Testis (tissue), 2 donors: ENCODE measurements at regions not wholly inside any gene's neighbourhood (a gene's known extent, or its start where the extent isn't known, plus 50 kb on each side); places are given as distances from the start of the nearest gene placed in this dataset.

Source experiments
- DNase-seq: peaks from one replicate; pipeline ENCODE4 v3.0.0-alpha.2; 2019
- H3K27ac ChIP-seq, 2 donors: fragments of 200-600 bp; sonication (generic); one replicate each; pipeline ENCODE4 v1.5.1; 2019
- H3K27me3 ChIP-seq: fragments of 200-600 bp; sonication (generic); one replicate; pipeline ENCODE4 v1.5.1; 2019
- H3K36me3 ChIP-seq: fragments of 200-600 bp; sonication (generic); one replicate; pipeline ENCODE4 v1.5.1; 2017; ENCODE audit warnings: low read depth; ENCODE audit errors: missing control alignments
- H3K4me1 ChIP-seq: fragments of 200-600 bp; sonication (generic); one replicate; pipeline ENCODE4 v1.5.1; 2019
- H3K4me3 ChIP-seq, 2 donors: fragments of 200-600 bp; sonication (generic); one replicate each; pipeline ENCODE4 v1.5.1; 2017 to 2019
- H3K9me3 ChIP-seq: fragments of 200-600 bp; sonication (generic); one replicate; pipeline ENCODE4 v1.5.1; 2017
- POLR2A ChIP-seq: fragments of 450-650 bp; IDR thresholded peaks from one replicate; pipeline ENCODE4 v1.6.1; 2017; ENCODE audit warnings: antibody characterized with exemption, mild to moderate bottlenecking, moderate library complexity
- WGBS, 2 donors: methylation state at CpG; one replicate each; pipeline ENCODE4 v1.1.5; 2018; 5-methylcytosine and 5-hydroxymethylcytosine counted together
- intact Hi-C: fragments of 100-400 bp; cut with DNase I; formaldehyde crosslinking; loops from one replicate; pipeline ENCODE4 v1.15.1; 2023; ENCODE audit warnings: low total_unique reads
- TF ChIP-seq, protein P1 (sequence below), 3 experiments: fragments of 450-650 bp in 2 of 3; fragments of 200-600 bp in 1 of 3; sonication (generic) in 1 of 3; IDR thresholded peaks; one replicate each; pipeline ENCODE4 v1.5.1; 2016 to 2019; ENCODE audit warnings: antibody characterized with exemption in 3 of 3, mild to moderate bottlenecking in 2 of 3, moderate library complexity in 1 of 3

GRCh38 chr16:82379551-82379950, 209.5 kb upstream of the MPHOSPH6 start:
- H3K27ac ChIP-seq = no peak overlapping the region
- DNase-seq = no peak
- H3K4me1 ChIP-seq = no peaks in the 10 kb centered on the region
- H3K36me3 ChIP-seq = no peaks in the 10 kb centered on the region
- TF ChIP-seq, protein P1, sequence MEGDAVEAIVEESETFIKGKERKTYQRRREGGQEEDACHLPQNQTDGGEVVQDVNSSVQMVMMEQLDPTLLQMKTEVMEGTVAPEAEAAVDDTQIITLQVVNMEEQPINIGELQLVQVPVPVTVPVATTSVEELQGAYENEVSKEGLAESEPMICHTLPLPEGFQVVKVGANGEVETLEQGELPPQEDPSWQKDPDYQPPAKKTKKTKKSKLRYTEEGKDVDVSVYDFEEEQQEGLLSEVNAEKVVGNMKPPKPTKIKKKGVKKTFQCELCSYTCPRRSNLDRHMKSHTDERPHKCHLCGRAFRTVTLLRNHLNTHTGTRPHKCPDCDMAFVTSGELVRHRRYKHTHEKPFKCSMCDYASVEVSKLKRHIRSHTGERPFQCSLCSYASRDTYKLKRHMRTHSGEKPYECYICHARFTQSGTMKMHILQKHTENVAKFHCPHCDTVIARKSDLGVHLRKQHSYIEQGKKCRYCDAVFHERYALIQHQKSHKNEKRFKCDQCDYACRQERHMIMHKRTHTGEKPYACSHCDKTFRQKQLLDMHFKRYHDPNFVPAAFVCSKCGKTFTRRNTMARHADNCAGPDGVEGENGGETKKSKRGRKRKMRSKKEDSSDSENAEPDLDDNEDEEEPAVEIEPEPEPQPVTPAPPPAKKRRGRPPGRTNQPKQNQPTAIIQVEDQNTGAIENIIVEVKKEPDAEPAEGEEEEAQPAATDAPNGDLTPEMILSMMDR (IDR thresholded peaks at IDR 0.05) = no peak
- TF ChIP-seq POLR2A = no peak
- no peaks in the 10 kb centered on the region for H3K9me3 ChIP-seq
- intact Hi-C loops = no loop called here
- no peak overlapping the region for H3K4me3 ChIP-seq
- H3K27me3 ChIP-seq = no peaks in the 10 kb centered on the region
- WGBS, 2 donors = 80 to 82% methylated on average over 4 to 5 of the region's 5 CpGs

GRCh38 chr16:82373976-82374375, 204.0 kb upstream of the MPHOSPH6 start:
- H3K27me3 ChIP-seq = no peaks in the 10 kb centered on the region
- no peaks in the 10 kb centered on the region for H3K4me1 ChIP-seq
- TF ChIP-seq POLR2A = no peak
- TF ChIP-seq, protein P1 (IDR thresholded peaks at IDR 0.05) = no peak
- no peaks in the 10 kb centered on the region for H3K9me3 ChIP-seq
- no peak for DNase-seq
- no peaks in the 10 kb centered on the region for H3K36me3 ChIP-seq
- no peak overlapping the region for H3K27ac ChIP-seq
- H3K4me3 ChIP-seq = no peak overlapping the region
- 64 to 66% methylated on average over 2 of the region's 2 CpGs for WGBS, 2 donors
- intact Hi-C loops = no loop called here

GRCh38 chr16:82370282-82370681, 200.3 kb upstream of the MPHOSPH6 start:
- 89% methylated on average over 1 of the region's 1 CpG for WGBS, 2 donors
- intact Hi-C loops = no loop called here
- Histone ChIP-seq H3K9me3 (no peaks in the 10 kb centered on the region), H3K4me1 (no peaks in the 10 kb centered on the region), H3K27ac (no peak overlapping the region), H3K4me3 (no peak overlapping the region), H3K36me3 (no peaks in the 10 kb centered on the region), H3K27me3 (no peaks in the 10 kb centered on the region)
- no peak for TF ChIP-seq POLR2A
- TF ChIP-seq, protein P1 (IDR thresholded peaks at IDR 0.05) = no peak
- DNase-seq = no peak

DNA sequence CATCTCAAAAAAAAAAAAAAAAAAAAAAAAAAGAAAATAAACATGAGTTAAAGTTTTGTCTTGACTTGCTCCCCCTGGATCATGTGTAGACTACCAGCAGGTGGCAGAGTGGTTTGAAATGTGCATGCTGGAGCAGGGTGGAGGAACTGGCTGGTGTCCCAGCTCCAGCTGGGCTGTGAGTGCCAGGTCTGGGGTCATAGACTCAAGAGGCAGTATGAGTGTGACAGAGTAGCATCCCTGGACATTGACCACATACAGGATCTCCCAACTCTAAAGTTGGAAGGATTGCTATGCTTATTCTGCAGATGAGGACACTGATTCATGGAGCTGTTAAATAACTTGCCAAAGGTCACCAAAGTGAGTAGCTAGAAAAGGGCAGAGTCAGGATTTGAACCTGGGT, 198.0 kb upstream of the MPHOSPH6 start:
- intact Hi-C loops = no loop called here
- Histone ChIP-seq H3K4me1 (no peaks in the 10 kb centered on the region), H3K4me3 (no peak overlapping the region), H3K27ac (no peak overlapping the region), H3K36me3 (no peaks in the 10 kb centered on the region), H3K27me3 (no peaks in the 10 kb centered on the region), H3K9me3 (no peaks in the 10 kb centered on the region)
- TF ChIP-seq, protein P1 (IDR thresholded peaks at IDR 0.05) = peak in 1 of 3 experiments; percentile 26
- no peak for TF ChIP-seq POLR2A
- DNase-seq = peak; percentile 73

GRCh38 chr16:82366462-82366861, 196.4 kb upstream of the MPHOSPH6 start:
- H3K4me3 ChIP-seq = no peak overlapping the region
- no peaks in the 10 kb centered on the region for H3K27me3 ChIP-seq
- H3K27ac ChIP-seq = no peak overlapping the region
- no peaks in the 10 kb centered on the region for H3K36me3 ChIP-seq
- no peak for DNase-seq
- WGBS, 2 donors = 73 to 84% methylated on average over 2 of the region's 2 CpGs
- intact Hi-C loops = no loop called here
- no peaks in the 10 kb centered on the region for H3K4me1 ChIP-seq
- no peak for TF ChIP-seq POLR2A
- TF ChIP-seq, protein P1 (IDR thresholded peaks at IDR 0.05) = no peak
- no peaks in the 10 kb centered on the region for H3K9me3 ChIP-seq
